Hematopoietic multipotent progenitor cell treated with erythropoietin and hydrocortisone succinate and interleukin-3 and kit ligand, for 17 days (in vitro differentiated cells): ENCODE measurements at regions not wholly inside any gene's neighbourhood (a gene's known extent, or its start where the extent isn't known, plus 50 kb on each side); places are given as distances from the start of the nearest gene placed in this dataset.

Source experiments
- DNase-seq: peaks from one replicate; pipeline ENCODE4 v3.0.0-alpha.2; 2015; ENCODE audit warnings: low spot score

DNA sequence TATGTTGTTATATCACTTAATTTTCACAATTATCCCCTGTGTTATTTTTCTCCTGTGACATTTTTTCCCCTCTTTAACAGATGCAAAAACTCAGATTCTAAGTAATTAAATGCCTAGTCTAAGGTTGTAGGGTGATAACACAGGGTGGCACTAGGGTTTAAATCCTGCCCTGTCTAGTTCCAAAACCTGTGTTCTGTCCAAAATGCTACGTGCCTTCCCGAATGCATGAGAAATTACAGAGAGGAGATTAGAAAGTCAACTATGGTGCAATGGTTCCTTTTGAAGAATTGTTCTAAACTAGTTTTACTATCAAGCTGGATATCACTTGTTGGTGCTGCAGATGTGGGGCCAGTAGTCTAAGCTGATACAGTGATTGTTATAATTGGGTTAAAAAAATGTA lies 108.0 kb downstream of the DIPK2A start:
- no peak for DNase-seq

DNA sequence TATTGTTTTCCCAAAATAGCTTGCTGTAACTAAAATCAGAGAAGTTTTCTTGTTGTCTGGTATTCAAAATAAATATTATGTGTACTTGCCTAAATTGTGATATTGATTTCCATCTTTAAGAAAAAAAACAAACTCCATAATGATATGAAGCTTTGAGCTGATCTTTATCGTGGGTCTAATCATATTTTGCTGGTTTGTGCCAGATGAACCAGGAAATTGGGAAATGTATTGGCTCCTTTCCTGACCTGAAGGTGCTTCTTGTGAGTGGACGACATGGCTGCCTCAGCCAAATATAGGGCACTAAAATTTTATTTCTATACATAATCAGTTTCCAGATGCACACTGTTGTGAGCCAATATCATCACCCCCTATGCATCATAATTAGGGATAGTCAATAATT lies 113.3 kb downstream of the DIPK2A start:
- DNase-seq = no peak

DNA sequence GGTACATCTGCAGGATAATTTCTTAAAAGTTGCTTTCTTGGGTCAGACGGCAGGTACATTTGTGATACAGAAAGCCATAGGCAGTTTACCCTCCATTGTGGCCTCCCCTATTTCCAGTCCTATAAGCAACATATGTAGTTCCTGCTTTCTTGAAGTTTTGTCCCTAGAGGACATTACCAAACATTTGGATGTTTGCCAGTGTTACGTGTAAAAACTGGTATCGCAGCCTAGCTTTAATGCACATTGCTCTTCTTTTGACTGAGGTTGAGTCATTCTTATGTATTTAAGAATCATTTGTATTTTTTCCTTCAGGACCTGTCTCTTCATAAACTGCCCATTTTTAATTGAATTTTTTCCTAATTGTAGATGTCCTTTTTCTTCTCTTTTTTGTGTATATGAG lies 114.3 kb downstream of the DIPK2A start:
- DNase-seq = peak; percentile 42

DNA sequence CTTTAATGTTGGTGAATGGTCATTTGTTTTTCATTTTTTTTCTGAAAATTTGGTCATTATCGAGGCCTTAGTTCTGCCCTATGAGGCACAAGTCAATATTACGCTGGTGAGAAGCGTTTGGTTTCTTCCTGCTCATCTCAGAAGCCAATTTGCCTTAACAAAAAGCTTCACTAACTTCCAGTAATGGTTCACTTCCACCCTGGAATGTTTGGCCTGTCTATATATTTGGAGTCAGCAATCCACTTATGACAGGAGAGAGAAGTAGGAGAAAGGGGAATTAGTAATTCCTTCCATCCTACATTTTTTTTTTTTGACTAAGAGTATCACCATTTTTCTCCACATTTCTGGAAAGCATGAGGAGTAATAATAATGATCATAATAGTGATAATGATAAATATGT lies 124.4 kb downstream of the DIPK2A start:
- no peak for DNase-seq

DNA sequence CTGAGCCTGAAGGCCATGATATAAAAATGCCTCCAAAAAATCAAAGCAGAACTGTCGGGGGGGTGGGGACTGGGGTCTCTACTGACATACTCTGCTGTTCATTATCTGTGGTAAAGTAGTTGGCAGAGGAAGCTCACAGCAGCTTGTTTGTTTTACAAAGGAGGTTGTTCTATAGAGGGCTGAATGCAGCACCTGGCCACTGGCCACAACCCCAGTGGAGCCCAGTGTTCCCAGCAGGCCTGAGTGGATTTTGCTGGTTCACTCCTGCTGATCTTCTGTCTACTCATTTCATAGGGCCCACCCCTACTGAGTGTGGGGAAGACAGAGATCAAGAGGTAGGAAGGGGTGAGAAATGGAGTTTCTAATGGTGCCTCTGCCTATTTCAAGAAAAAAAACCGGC lies 125.5 kb downstream of the DIPK2A start:
- DNase-seq = no peak

DNA sequence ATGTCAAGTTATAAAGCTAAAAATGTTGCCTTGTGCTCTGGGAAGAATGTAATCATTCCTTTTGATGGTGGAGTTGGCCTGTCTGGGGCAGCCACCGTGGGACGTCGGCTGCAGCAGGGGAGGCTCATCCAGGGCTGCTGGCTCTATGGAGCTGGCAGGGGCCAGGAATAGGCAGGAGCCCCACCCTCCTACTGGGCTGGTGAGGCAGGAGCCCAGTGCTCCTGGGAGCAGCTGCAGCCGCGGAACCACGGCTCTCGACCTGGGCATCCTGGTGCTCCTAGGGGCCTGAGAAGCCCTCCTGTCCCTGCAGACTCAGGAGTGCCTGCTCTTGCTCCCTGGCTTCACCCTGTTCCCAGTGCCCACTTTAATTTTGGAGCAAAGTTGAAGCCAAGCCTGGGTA lies 127.1 kb downstream of the DIPK2A start:
- DNase-seq = no peak

DNA sequence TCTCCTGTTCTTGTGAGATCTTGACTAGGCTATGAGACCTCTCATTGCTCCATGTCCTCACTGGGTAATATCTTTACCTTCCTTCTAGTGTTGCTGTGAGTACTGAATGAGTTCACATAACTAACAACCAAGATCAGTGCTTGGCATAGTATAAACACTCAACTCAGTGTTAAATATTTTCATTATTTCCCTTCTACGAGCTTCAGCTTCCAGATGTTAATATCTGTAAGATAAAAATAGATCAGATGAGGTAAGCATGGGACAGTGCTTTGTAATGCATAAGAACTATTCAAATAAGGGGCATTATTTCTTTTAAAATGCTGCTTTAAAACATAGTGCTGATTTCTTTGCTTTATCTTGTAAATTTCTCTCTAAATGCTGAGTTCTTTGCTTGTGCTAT lies 130.8 kb downstream of the DIPK2A start:
- no peak for DNase-seq

DNA sequence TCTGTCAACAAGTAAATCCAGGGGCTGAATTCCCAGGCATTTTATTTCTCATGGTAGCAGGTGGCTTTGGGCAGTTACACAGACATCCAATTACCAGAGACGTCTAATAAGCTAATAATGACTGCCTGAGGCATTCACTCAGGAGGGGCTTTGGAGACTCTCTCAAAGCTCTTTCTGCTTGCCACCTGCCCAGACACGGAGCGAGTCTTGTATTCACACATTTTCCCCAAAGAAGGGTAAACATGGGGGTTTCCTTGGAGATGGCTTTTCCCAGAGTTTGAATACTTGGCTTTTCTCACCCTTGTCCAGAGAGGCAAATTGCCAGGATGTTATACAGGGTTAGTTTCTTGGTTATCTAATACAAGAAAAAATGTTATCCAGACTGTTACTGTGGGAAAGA lies 132.6 kb downstream of the DIPK2A start:
- DNase-seq = no peak

DNA sequence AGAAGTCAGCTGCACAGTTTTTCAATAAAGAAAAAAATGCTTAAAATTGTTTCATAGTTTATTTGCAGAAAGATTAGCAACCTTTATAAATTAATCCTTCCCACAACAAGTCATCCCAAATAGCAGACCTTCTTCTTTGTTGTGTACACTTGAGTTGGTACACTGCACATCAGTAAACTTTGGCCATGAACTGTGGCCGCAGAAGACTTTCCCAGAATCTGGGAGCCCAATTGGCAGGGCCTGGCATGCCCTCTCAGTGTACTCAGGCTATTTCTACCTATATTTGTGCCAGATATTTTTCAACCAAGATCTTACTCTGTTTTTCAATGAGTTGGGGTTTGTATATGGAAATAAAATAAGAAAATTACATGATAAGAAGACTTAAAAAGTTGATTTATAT lies 133.1 kb downstream of the DIPK2A start:
- no peak for DNase-seq

DNA sequence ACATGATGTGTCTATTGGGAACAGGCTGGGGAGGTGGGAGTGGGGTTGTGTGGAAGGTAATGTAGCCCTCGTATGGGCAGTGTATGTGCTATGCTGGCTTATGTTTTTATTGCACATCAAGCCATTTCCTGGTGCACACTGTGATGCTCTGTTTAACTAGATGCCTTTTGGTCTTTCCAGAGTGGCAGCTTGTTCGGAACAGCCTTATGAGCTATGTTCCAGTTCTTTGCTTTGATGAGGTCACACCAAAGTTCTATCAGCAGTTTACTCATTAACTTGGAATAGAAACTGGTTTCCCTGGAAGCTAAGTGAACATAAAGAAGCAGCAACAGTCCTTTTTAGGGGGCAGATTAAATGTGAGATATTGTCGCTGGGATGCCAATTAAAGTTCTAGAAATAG lies 133.9 kb downstream of the DIPK2A start:
- DNase-seq = no peak

DNA sequence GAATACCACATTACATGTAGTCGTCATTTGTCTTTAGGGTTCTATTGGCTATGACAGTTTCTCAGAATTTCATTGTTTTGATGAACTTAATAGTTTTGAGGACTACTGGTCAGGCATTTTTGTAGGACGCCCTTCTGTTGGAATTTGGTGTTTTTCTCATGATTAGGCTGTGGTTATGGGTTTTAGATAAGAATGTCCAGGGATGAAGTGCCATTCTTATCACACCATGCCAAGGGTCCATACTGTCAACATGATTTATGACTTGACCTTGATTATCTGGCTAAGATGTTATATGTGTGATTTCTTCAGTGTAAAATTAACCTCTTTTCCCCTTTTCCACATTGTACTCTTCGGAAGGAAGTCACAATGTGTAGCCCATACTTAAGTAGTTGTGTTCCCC lies 135.3 kb downstream of the DIPK2A start:
- DNase-seq = no peak

DNA sequence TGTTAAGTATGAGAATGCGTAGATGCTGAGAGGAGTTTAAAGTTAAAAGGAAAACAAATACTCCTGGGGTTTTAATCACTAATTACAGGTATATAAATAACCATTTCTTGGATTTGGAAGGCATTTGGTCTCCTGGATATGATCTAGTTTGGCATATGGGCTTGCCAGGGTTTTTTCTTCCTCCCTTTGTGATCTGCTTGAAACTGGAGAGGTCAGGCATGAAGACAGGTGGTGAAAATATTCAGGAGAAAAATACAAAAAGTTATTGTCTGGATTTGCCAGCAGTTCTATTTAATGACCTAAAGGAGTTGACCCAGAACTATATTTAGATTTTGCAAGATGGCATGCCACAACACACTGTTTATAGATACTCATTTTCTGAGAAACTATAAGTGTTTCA lies 136.3 kb downstream of the DIPK2A start:
- no peak for DNase-seq

DNA sequence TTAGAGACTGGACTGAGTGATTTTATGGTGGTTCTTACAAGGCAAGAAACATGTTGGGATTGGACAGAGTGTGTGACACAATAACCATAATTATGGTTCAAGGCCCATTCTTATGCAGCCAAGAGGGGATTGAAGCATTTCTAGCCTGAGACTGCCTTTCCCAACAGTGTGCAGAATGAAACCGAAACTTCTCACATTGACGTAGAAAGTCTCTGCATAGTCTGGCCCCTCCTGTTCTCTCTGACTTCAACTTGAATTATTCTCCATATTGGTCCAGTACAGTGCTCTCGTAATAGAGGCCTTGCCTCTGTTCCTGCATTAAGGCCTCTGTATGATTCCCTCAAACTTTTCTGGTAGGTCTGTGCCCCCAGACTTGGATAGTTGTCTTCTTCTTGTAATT lies 138.3 kb downstream of the DIPK2A start:
- no peak for DNase-seq

DNA sequence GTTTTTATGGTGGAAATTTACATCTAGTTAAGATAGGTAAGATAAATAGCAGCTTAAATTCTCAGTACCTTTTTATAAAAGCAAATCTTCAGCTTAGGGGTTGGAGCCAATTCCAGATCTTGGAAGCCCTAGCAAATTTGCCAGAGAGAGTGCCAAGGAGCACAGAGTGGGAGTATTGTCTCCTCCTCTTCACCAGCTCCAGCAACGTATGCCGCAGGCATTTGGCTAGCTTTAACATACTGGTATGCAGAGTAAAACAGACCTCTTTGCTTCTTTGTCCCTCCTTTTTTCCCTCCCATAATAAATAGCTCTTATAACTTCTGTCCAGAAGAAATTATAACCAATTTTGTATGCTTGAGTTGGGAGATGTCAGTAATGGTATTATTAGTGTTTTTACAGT lies 140.4 kb downstream of the DIPK2A start:
- no peak for DNase-seq

DNA sequence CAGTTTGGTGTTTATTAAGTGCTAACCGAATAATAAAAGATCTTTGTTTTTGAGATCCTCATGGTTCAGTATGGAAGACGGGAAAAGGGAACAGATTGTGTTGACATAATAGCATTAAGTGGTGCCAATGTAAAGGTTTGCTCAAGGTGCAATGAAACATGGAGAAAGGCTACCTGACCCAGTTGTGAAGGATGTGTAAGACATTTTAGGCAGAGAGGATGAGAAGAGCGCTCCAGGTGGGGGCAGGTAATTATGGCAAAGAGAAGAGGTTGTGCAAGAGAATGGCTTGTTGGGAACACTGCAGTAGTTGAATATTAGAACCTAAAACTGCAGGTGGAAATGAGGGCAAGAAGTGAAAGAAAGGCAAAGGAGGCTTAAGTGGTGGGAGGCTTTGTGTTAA lies 140.8 kb downstream of the DIPK2A start:
- no peak for DNase-seq

DNA sequence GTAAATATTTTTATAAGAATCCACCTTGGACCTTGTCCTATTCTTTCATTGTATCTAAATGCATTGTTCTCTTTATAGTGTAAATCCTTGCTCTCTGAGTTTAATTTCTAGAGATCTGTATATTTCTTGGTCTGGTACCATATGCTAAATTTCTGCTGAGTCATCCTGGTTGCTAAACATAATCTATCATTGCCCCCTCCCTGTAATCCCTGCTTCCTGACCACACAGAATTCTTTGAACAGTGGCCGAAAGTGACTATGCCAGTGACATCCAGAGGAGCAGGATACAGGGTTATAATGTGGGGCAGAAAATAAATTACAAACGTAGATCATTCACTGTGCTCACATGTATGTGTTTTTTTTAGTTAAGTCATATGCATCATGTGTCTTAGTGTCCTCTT lies 143.1 kb downstream of the DIPK2A start:
- peak; percentile 40 for DNase-seq

DNA sequence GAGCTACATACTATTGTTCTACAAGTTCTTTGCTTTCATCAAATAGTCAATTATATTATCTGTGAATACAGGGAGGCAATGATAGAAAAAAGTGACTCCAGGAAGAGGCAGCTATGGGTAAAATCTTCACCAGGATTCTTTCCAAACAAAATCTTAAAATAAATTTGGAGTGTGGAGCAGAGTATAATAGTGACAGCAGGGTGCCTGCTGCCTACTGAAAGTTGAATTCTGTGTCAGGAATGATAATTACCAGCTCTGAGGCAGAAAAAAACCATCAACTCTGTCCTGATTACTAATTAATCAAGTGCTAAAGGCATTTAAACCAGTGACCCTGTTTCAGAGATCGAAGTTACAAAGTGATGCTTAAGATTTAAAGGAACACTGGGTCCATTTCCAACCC lies 148.0 kb downstream of the DIPK2A start:
- no peak for DNase-seq

DNA sequence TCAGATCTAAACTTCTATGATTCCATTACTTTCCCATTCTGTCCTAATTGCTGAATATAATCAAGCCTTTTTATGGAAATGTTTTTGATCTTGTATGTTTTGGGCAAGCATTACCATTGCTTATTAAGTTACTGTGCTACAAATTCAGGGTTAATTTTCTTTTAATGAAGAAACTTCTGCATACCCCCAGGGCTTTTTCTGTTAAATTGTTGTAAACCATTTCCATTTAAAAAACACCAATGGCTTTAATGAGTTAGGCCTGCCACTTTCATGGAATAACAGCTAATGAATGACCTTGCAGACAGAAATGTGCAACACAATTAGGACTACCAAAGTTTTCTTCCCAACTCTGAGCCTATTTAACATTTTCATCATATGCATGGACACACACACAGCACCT lies 150.0 kb downstream of the DIPK2A start:
- DNase-seq = no peak

DNA sequence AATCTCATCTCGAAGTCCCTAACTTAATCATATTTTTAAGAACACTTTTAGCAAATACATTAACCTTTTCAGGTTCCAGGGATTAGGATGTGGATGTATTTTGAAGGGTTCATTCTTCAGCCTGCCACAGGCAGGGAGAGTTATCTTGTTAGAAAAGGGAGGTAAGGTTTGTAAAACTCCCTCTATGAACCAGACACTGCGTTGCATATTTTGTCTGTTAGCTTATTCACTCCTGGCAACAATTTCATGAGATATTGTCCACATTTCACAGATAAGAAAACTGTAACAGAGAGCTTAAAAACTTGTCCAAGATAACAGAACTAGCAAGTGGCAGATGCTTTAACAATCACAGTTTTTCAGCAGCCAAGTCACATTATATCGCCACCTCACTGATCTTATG lies 155.4 kb downstream of the DIPK2A start:
- DNase-seq = no peak

DNA sequence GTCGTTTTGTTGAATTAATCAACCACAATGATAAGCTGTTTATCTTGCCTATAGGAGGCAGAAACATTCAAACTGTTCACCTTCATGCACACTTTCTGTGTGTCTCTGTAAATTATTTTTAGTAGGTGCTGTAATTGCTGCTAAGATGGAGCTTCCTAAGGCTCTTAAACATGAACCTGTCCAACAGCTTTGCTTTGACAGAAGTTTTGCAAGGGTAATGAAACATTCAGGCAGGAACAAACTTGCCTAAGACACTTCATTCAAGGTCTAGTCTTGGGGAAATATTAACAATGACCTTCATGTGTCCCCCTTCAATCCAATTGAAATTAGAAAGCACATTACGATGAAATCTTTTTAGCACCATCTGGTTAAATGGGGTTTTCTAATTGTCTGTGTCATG lies 156.1 kb downstream of the DIPK2A start:
- DNase-seq = no peak

DNA sequence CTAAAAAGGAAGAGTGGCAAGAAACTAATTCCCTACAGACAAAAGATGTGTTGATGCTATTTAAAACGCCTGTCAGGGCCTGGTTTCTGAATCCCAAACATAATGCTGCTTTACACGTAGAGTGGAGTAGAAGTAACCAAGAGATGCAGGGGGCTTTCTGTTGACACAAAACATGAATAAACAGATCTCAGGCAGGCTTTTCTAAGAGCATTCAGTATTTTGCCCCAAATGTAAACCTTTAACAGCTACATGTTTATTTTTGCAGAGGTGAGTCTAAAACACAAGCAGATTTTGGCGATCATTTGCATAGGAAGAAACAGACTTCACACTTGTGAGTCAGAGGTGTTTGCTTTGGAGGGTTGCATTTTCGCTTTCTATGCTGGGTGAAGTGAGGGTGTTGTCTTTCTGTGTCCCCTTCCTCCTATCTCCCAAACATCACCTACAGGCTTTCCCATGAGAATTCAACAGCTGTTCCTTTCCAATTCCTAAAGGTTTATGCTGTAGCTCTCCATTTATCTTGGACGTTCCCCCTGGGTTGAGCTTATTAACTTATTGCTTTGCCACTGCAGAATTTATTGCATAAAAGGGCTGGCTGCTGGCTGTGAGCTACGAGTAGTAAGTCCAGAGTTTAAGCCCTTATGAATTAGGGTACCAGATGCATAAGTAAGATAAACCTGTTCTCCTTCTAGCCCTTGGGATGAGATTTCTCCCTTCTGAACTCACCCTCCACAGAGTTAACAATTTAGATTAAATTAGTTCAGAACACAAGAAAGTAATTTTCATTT lies 156.7 kb downstream of the DIPK2A start:
- DNase-seq = no peak

DNA sequence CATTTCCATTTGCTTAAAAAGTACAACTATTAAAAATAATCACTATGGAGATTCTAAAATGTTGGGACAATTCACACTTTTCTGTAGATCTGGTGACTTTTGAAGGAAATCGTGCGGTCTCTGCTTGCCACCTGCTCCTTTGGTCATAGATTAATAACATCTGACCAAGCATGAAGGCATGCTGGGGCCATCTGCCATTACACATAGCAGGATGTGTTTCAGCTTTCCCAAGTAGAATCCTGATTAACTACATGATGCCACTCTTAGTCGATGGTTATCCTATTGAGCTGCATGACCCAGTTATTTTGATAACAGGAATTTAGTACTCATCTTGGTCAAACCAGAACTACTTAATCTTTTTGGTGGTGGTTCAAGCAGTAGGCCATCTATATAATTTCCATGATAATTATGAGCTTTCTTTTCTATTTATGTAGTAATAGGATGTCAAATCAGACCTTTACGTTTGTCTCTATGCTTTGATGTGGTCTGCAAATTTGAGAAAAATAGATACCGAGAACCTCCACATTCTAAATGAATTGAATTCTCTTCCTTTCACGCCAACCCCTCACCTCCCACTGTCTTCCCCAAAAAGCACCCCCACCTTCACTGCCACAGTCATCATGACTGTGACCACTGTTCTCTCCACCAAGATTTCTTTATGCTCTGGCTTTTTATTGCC lies 158.1 kb downstream of the DIPK2A start:
- DNase-seq = no peak

DNA sequence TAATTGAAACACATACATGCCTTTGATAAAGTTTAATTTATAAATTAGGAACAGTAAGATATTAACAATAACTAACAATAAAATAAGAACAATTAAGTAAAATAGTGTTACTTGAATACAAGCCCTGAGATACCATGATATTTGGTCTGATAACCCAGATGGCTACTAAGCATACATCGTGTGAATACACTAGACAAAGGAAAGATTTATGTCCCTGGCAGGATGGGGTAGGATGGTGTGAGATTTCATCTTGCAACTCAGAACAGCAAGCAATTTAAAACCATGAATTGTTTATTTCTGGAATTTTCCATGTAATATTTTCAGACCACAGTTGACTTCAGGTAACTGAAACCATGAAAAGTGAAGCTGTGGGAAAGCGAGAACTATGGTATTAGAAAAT lies 169.5 kb downstream of the DIPK2A start:
- no peak for DNase-seq

DNA sequence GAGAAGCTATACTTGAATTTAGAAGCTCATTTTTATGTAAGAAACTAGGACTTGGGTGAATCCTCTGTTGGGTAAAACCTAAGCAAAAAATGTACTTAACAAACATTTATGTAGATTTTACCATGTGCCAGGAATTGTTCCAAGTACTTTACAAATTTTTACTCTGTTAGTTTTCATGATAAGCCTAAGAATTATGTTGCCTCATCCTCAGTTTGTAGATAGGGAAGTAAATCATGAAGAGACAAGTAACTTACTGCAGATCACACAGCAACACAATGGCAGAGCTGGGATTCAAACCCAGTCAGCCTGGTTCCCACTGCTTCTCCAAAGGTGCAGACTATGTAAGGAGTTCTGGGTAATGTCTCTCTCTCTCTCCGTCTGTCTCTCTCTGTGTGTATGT lies 169.9 kb downstream of the DIPK2A start:
- no peak for DNase-seq
